Endothelial cell of hepatic sinusoid (primary cell): ENCODE measurements at regions not wholly inside any gene's neighbourhood (a gene's known extent, or its start where the extent isn't known, plus 50 kb on each side); places are given as distances from the start of the nearest gene placed in this dataset.

Source experiments
- in situ Hi-C: cut with HindIII; loops from 2 replicates; pipeline ENCODE4 v1.10.0; 2017; ENCODE audit warnings: low sequenced_read_pairs

- in situ Hi-C loops = no loop called here
These were observed 53.5 kb upstream of the CHODL start for GRCh38 chr21:18191139-18191538.

GRCh38 chr21:18178509-18178908 lies 66.1 kb upstream of the CHODL start:
- in situ Hi-C loops = no loop called here

GRCh38 chr21:18174370-18174769 lies 70.3 kb upstream of the CHODL start:
- in situ Hi-C loops = no loop called here

- in situ Hi-C loops = no loop called here
These were observed 73.8 kb upstream of the CHODL start for GRCh38 chr21:18170829-18171228.

- in situ Hi-C loops = no loop called here
These were observed 74.4 kb upstream of the CHODL start for GRCh38 chr21:18170221-18170620.

- in situ Hi-C loops = no loop called here
These were observed 76.5 kb upstream of the CHODL start for GRCh38 chr21:18168108-18168507.

- in situ Hi-C loops = no loop called here
These were observed 79.7 kb upstream of the CHODL start for GRCh38 chr21:18164933-18165332.

GRCh38 chr21:18164483-18164882 lies 80.2 kb upstream of the CHODL start:
- in situ Hi-C loops = no loop called here

- in situ Hi-C loops = no loop called here
These were observed 80.7 kb upstream of the CHODL start for GRCh38 chr21:18163956-18164355.

GRCh38 chr21:18161841-18162240 lies 82.8 kb upstream of the CHODL start:
- in situ Hi-C loops = no loop called here

GRCh38 chr21:18157406-18157805 lies 87.2 kb upstream of the CHODL start:
- in situ Hi-C loops = no loop called here

- in situ Hi-C loops = no loop called here
These were observed 89.0 kb upstream of the CHODL start for GRCh38 chr21:18155508-18156193.

- in situ Hi-C loops = no loop called here
These were observed 91.6 kb upstream of the CHODL start for GRCh38 chr21:18153063-18153462.

GRCh38 chr21:18152371-18152770 lies 92.3 kb upstream of the CHODL start:
- in situ Hi-C loops = no loop called here

- in situ Hi-C loops = no loop called here
These were observed 93.6 kb upstream of the CHODL start for GRCh38 chr21:18151046-18151445.

GRCh38 chr21:18148401-18148800 lies 96.2 kb upstream of the CHODL start:
- in situ Hi-C loops = no loop called here

GRCh38 chr21:18147678-18148077 lies 97.0 kb upstream of the CHODL start:
- in situ Hi-C loops = no loop called here

- in situ Hi-C loops = no loop called here
These were observed 97.8 kb upstream of the CHODL start for GRCh38 chr21:18146820-18147219.

GRCh38 chr21:18144339-18144738 lies 100.3 kb upstream of the CHODL start:
- in situ Hi-C loops = no loop called here

- in situ Hi-C loops = no loop called here
These were observed 102.0 kb upstream of the CHODL start for GRCh38 chr21:18142655-18143054.

GRCh38 chr21:18138507-18138906 lies 106.1 kb upstream of the CHODL start:
- in situ Hi-C loops = no loop called here

GRCh38 chr21:18129526-18129925 lies 115.1 kb upstream of the CHODL start:
- in situ Hi-C loops = no loop called here

- in situ Hi-C loops = no loop called here
These were observed 126.1 kb upstream of the CHODL start for GRCh38 chr21:18118566-18118965.
